CD4-positive, CD25-positive, alpha-beta regulatory T cell (primary cell): ENCODE measurements at regions not wholly inside any gene's neighbourhood (a gene's known extent, or its start where the extent isn't known, plus 50 kb on each side); places are given as distances from the start of the nearest gene placed in this dataset.

Source experiments
- ATAC-seq, 2 donors: fragments of 150-1000 bp; cut with Tn5 transposase; one replicate each; pipeline ENCODE4 v1.10.0; 2021; ENCODE audit warnings: low read depth in 2 of 2, moderate number of reproducible peaks in 2 of 2, moderate library complexity in 1 of 2
- DNase-seq, 3 donors: peaks; one replicate each; pipeline versions ENCODE4 v3.0.0 to v3.0.0-alpha.2; 2012 to 2022; ENCODE audit warnings: mixed read lengths in 1 of 3
- H3K27ac ChIP-seq: one replicate; pipeline ENCODE4 v1.7.0; 2013; ENCODE audit warnings: mild to moderate bottlenecking, low read length; ENCODE audit not compliant: insufficient read depth, poor library complexity, severe bottlenecking
- H3K27me3 ChIP-seq: one replicate; pipeline ENCODE4 v1.7.0; 2013; ENCODE audit warnings: low read length; ENCODE audit not compliant: control insufficient read depth, insufficient read depth
- H3K36me3 ChIP-seq: one replicate; pipeline ENCODE4 v1.7.0; 2013; ENCODE audit warnings: mild to moderate bottlenecking, low read length, moderate library complexity; ENCODE audit not compliant: control insufficient read depth, insufficient read depth
- H3K4me1 ChIP-seq: 2 replicates; pipeline ENCODE4 v1.7.0; 2013; ENCODE audit warnings: mild to moderate bottlenecking, low read length; ENCODE audit not compliant: insufficient read depth, control insufficient read depth, poor library complexity, severe bottlenecking
- H3K4me3 ChIP-seq: one replicate; pipeline ENCODE4 v1.7.0; 2013; ENCODE audit warnings: low read depth, mild to moderate bottlenecking, low read length, moderate library complexity
- H3K9me3 ChIP-seq, 2 experiments: 1 replicate in 1 of 2; 2 replicates in 1 of 2; pipeline ENCODE4 v1.7.0; 2013; ENCODE audit warnings: low read length in 2 of 2, mild to moderate bottlenecking in 1 of 2, moderate library complexity in 1 of 2; ENCODE audit not compliant: control insufficient read depth in 2 of 2
- H3K27ac Mint-ChIP-seq, 3 donors: one replicate each; pipeline ENCODE4 v1.8.0; 2020 to 2022; ENCODE audit warnings: mild to moderate bottlenecking in 3 of 3, mixed read lengths in 3 of 3, moderate library complexity in 2 of 3
- H3K27me3 Mint-ChIP-seq: one replicate; pipeline ENCODE4 v1.8.0; 2022; ENCODE audit warnings: mild to moderate bottlenecking, mixed read lengths
- H3K36me3 Mint-ChIP-seq: one replicate; pipeline ENCODE4 v1.8.0; 2020; ENCODE audit warnings: mixed read lengths
- H3K4me1 Mint-ChIP-seq, 4 donors: one replicate each; pipeline ENCODE4 v1.8.0; 2020 to 2022; ENCODE audit warnings: mixed read lengths in 4 of 4, mild to moderate bottlenecking in 1 of 4
- H3K4me3 Mint-ChIP-seq, 4 donors: one replicate each; pipeline ENCODE4 v1.8.0; 2020 to 2022; ENCODE audit warnings: mild to moderate bottlenecking in 4 of 4, mixed read lengths in 4 of 4, moderate library complexity in 3 of 4
- H3K9me3 Mint-ChIP-seq, 7 donors: one replicate each; pipeline ENCODE4 v1.8.0; 2020 to 2022; ENCODE audit warnings: mixed read lengths in 7 of 7, mild to moderate bottlenecking in 3 of 7, moderate library complexity in 2 of 7

GRCh38 chr1:187185389-187185788 lies 356.6 kb downstream of the PLA2G4A start:
- Mint-ChIP-seq H3K4me1 (no peaks in the 10 kb centered on the region), H3K27me3 (no peaks in the 10 kb centered on the region), H3K27ac (no peak overlapping the region), H3K36me3 (no peaks in the 10 kb centered on the region), H3K4me3 (no peak overlapping the region), H3K9me3 (peaks cover 0 to 35% (median 6%) of the 10 kb centered on the region in 7 donors)
- Histone ChIP-seq H3K27ac (no peak overlapping the region), H3K27me3 (no peaks in the 10 kb centered on the region), H3K4me3 (no peak overlapping the region), H3K36me3 (no peaks in the 10 kb centered on the region), H3K4me1 (no peaks in the 10 kb centered on the region), H3K9me3 (peaks cover 0 to 2% of the 10 kb centered on the region in 2 experiments)
- ATAC-seq: no peak
- DNase-seq: no peak

- no peaks in the 10 kb centered on the region for H3K4me1 Mint-ChIP-seq
- H3K27me3 Mint-ChIP-seq: no peaks in the 10 kb centered on the region
- no peaks in the 10 kb centered on the region for H3K36me3 ChIP-seq
- H3K27ac Mint-ChIP-seq: no peak overlapping the region
- no peaks in the 10 kb centered on the region for H3K9me3 ChIP-seq
- no peak overlapping the region for H3K4me3 Mint-ChIP-seq
- ATAC-seq: no peak
- H3K4me3 ChIP-seq: no peak overlapping the region
- H3K36me3 Mint-ChIP-seq: no peaks in the 10 kb centered on the region
- no peak for DNase-seq
- H3K4me1 ChIP-seq: no peaks in the 10 kb centered on the region
- no peak overlapping the region for H3K27ac ChIP-seq
- peaks cover 4 to 13% (median 9%) of the 10 kb centered on the region in 7 donors for H3K9me3 Mint-ChIP-seq
- no peaks in the 10 kb centered on the region for H3K27me3 ChIP-seq
These were observed 368.9 kb downstream of the PLA2G4A start for GRCh38 chr1:187197685-187198084.

- H3K9me3 ChIP-seq: no peaks in the 10 kb centered on the region
These were observed 374.5 kb downstream of the PLA2G4A start for GRCh38 chr1:187203257-187203656.

GRCh38 chr1:187212377-187212776 lies 383.6 kb downstream of the PLA2G4A start:
- H3K27me3 ChIP-seq: no peaks in the 10 kb centered on the region
- Mint-ChIP-seq H3K27me3 (no peaks in the 10 kb centered on the region), H3K36me3 (no peaks in the 10 kb centered on the region), H3K9me3 (peaks cover 2 to 5% (median 4%) of the 10 kb centered on the region in 7 donors), H3K4me3 (no peak overlapping the region), H3K27ac (no peak overlapping the region), H3K4me1 (no peaks in the 10 kb centered on the region)
- no peak for ATAC-seq
- H3K4me3 ChIP-seq: no peak overlapping the region
- H3K27ac ChIP-seq: no peak overlapping the region
- H3K9me3 ChIP-seq: no peaks in the 10 kb centered on the region
- no peaks in the 10 kb centered on the region for H3K36me3 ChIP-seq
- no peak for DNase-seq
- no peaks in the 10 kb centered on the region for H3K4me1 ChIP-seq

More at GRCh38 chr1:187203257-187203656, 374.5 kb downstream of the PLA2G4A start:
- Histone ChIP-seq H3K4me3 (no peak overlapping the region), H3K27ac (no peak overlapping the region), H3K27me3 (no peaks in the 10 kb centered on the region), H3K36me3 (no peaks in the 10 kb centered on the region), H3K4me1 (no peaks in the 10 kb centered on the region)
- no peak overlapping the region for H3K4me3 Mint-ChIP-seq
- DNase-seq (no peak), ATAC-seq (no peak)
- H3K36me3 Mint-ChIP-seq: no peaks in the 10 kb centered on the region
- no peaks in the 10 kb centered on the region for H3K4me1 Mint-ChIP-seq
- no peaks in the 10 kb centered on the region for H3K27me3 Mint-ChIP-seq
- no peak overlapping the region for H3K27ac Mint-ChIP-seq
- peaks cover 2 to 13% (median 5%) of the 10 kb centered on the region in 7 donors for H3K9me3 Mint-ChIP-seq

GRCh38 chr1:187226396-187226795 lies 397.6 kb downstream of the PLA2G4A start:
- ATAC-seq: no peak

GRCh38 chr1:187228790-187229189 lies 400.0 kb downstream of the PLA2G4A start:
- H3K27me3 ChIP-seq: no peaks in the 10 kb centered on the region
- DNase-seq (no peak), ATAC-seq (no peak)
- no peak overlapping the region for H3K4me3 ChIP-seq
- Mint-ChIP-seq H3K27ac (no peak overlapping the region), H3K4me1 (no peaks in the 10 kb centered on the region), H3K27me3 (no peaks in the 10 kb centered on the region), H3K36me3 (no peaks in the 10 kb centered on the region), H3K9me3 (peaks cover 0 to 4% (median 0%) of the 10 kb centered on the region in 7 donors), H3K4me3 (no peak overlapping the region)
- no peaks in the 10 kb centered on the region for H3K4me1 ChIP-seq
- H3K9me3 ChIP-seq: no peaks in the 10 kb centered on the region
- H3K27ac ChIP-seq: no peak overlapping the region
- H3K36me3 ChIP-seq: no peaks in the 10 kb centered on the region

More at GRCh38 chr1:187226396-187226795, 397.6 kb downstream of the PLA2G4A start:
- Histone ChIP-seq H3K9me3 (no peaks in the 10 kb centered on the region), H3K36me3 (no peaks in the 10 kb centered on the region), H3K27me3 (no peaks in the 10 kb centered on the region), H3K4me3 (no peak overlapping the region), H3K4me1 (no peaks in the 10 kb centered on the region), H3K27ac (no peak overlapping the region)
- Mint-ChIP-seq H3K27ac (no peak overlapping the region), H3K9me3 (no peaks in the 10 kb centered on the region), H3K4me1 (no peaks in the 10 kb centered on the region), H3K27me3 (no peaks in the 10 kb centered on the region), H3K36me3 (no peaks in the 10 kb centered on the region), H3K4me3 (no peak overlapping the region)
- DNase-seq: no peak

- Mint-ChIP-seq H3K27me3 (no peaks in the 10 kb centered on the region), H3K27ac (no peak overlapping the region), H3K4me3 (no peak overlapping the region), H3K9me3 (peaks cover 0 to 4% (median 0%) of the 10 kb centered on the region in 7 donors), H3K36me3 (no peaks in the 10 kb centered on the region), H3K4me1 (no peaks in the 10 kb centered on the region)
- ATAC-seq (no peak), DNase-seq (no peak)
- H3K27ac ChIP-seq: no peak overlapping the region
- no peaks in the 10 kb centered on the region for H3K9me3 ChIP-seq
- no peaks in the 10 kb centered on the region for H3K4me1 ChIP-seq
- H3K4me3 ChIP-seq: no peak overlapping the region
- no peaks in the 10 kb centered on the region for H3K27me3 ChIP-seq
- no peaks in the 10 kb centered on the region for H3K36me3 ChIP-seq
These were observed 400.7 kb downstream of the PLA2G4A start for GRCh38 chr1:187229496-187229895.

- Mint-ChIP-seq H3K27me3 (no peaks in the 10 kb centered on the region), H3K36me3 (no peaks in the 10 kb centered on the region), H3K4me3 (no peak overlapping the region), H3K9me3 (peaks cover 0 to 4% (median 0%) of the 10 kb centered on the region in 7 donors), H3K4me1 (no peaks in the 10 kb centered on the region), H3K27ac (no peak overlapping the region)
- Histone ChIP-seq H3K4me3 (no peak overlapping the region), H3K9me3 (no peaks in the 10 kb centered on the region), H3K27ac (no peak overlapping the region), H3K4me1 (no peaks in the 10 kb centered on the region), H3K36me3 (no peaks in the 10 kb centered on the region), H3K27me3 (no peaks in the 10 kb centered on the region)
- ATAC-seq: no peak
- no peak for DNase-seq
These were observed 406.0 kb downstream of the PLA2G4A start for GRCh38 chr1:187234706-187235105.
